Fibroblast of skin of left quadriceps (primary cell): ENCODE measurements at regions not wholly inside any gene's neighbourhood (a gene's known extent, or its start where the extent isn't known, plus 50 kb on each side); places are given as distances from the start of the nearest gene placed in this dataset.
A peak's percentile ranks its signal among the peaks of the same experiment; 100 is the strongest.

Experiments
- DNase-seq, 2 experiments: peaks; one replicate each; pipeline ENCODE4 v3.0.0-alpha.2; 2013; ENCODE audit warnings: low read depth in 2 of 2

GRCh38 chr1:201589186-201589585 is 50.3 kb downstream of the NAV1 start:
- no peak for DNase-seq

DNA sequence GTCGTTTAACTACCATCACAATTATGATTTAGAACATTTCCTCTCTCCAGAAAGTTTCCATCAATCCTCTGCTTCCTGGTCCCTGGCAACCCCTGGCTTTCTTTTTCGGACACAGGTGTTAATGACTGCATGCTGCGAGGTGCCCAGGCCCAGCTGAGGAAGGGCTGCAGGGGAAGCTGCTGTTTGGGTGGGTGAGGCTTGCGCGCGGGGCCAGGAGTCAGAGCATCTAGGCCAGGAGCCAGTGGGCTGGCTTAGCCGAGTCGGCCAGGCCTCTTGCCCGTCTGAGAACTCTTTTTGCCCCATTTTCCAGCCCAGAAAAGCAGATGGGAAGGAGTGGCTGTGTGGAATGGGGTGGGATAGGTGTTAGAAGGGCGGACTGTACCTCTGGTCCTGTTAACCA is 51.5 kb downstream of the NAV1 start:
- DNase-seq, result no peak

DNA sequence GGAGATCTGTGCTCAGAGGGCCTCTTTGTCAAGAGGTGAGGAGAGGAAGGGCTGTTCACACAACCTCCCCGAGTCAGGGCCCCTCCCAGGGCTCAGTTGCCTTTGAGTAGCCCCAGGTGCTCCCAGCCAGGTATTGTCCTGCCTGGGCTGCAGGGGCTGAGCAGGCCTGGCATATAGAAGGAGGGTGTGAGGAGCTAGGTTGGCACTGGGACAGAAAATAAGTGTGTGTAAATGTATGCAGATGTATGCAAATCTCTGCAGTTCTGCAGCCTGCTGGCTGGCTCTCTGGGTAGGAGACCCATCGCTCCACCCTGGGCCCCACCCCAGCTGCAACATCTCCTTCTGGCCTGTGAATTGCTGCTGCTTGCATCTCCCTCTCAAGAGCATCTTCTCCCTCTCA is 52.4 kb downstream of the NAV1 start:
- no peak for DNase-seq

DNA sequence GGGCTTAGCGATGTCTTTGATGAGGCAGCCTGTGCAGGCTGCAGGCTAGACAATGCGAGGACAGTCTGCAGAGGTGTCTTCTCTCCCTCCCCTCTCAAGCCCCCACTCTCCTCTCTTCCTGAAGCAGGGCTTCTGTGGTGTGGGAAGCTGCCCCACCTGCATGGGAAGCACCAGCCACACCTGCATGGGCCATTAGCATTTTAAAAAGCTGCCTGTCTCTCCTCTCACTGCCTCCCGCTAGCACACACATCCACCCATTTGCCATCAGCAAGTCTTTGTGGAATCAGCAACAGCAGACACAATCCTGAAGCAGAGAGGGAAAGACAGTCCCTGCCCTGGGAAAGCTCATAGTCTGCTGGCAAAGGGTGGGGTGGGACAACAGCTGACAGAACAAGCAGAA is 53.1 kb downstream of the NAV1 start:
- no peak for DNase-seq

- DNase-seq, result peak; percentile 99 to 100
Measured at GRCh38 chr1:201593200-201593921, 54.4 kb downstream of the NAV1 start.

DNA sequence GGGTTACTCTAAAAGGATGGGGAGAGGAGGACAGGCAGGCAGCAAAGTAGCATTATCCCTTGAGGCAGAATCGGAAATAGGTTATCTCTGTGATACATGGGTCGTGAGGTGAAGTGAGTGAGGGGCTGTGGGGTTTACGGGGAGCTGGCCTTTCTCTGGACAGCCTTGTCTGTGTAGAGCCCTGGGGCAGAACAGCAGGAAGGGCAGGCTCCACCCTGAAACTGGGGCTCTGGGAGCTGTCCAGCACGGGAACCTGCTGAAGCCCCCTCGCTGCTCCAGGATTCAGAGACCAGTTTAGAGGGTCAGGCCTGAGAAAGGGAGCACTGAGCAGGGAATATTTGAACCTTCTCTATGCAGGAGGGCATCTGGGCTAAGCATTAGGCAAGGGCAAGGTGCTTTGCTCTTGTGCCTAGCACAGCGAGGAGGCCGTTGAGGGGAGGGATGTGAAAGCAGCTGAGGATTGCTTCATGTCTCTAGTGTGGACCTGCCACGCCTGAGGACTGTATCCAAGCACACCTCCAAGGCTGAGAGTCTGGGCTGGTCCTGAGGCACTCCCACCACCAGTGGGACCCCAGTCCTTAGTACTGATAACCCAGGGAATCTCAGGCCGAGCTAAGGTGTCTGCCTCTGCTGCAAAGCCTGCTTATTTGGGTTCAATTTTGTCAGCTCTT is 55.8 kb downstream of the NAV1 start:
- no peak for DNase-seq

- no peak for DNase-seq
Measured at GRCh38 chr1:201595381-201595780, 56.5 kb downstream of the NAV1 start.

DNA sequence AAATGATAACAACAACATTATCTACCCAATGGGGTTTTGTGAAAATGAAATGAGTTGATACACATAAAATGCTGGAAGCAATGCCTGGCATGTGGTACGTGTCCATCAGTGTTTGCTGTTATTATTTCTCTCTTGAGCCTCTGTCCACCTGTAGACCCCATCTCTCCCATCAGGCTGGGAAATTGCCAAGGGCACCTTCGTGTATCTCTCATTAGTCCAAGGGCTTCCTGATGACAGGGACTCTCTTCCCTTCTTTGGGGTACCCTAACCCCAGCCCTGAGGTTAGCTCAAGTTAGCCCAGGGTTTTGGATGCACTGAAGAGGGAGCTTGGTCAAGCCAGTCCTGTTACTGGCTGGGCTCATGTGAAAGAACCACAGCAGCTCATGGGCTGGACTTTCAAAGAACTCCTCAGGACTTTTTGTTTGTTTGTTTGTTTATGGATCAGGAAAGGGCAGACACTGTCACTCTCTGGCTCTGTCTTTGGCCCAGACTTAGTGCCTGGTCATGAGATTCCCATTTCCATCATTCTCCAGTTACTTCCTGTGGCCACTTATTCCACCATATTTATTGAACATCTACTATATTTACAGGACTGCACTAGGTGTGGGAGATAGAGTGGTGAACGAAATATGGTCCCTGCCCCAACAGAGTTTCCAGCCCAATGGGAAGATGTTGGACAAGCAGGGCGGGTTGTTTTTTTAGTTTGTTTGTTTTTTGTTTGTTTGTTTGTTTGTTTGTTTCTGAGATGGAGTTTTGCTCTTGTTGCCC is 57.4 kb downstream of the NAV1 start:
- DNase-seq, result no peak

- DNase-seq, result no peak
Measured at GRCh38 chr1:201597551-201598230, 58.8 kb downstream of the NAV1 start.

GRCh38 chr1:201598396-201598795 is 59.5 kb downstream of the NAV1 start:
- DNase-seq, result no peak

- DNase-seq, result no peak
Measured at GRCh38 chr1:201598973-201599372, 60.0 kb downstream of the NAV1 start.

DNA sequence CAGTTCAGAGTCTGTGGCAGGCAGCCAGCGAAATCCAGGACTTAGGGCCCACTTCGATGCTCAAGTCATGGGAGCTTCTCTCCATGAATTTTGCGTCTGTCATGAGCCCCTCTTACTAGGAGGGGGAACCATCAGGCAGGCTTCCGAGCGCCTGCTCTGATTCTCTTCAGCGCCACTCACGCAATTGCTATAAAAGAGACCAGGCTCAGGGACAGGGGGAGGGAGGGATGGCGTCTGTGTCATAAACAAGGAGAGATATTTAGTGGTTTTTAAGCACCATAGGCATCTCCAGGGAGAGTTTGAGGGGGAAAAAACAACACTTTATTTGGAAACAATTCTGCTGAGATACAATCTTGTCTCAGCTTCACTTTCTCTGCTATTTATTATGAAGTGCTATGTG is 60.6 kb downstream of the NAV1 start:
- DNase-seq, result peak; percentile 58 to 59

- peak; percentile 87 to 90 for DNase-seq
Measured at GRCh38 chr1:201602413-201603265, 63.7 kb downstream of the NAV1 start.

- no peak for DNase-seq
Measured at GRCh38 chr1:201603613-201604232, 64.8 kb downstream of the NAV1 start.

- DNase-seq, result no peak
Measured at GRCh38 chr1:201605385-201606010, 66.6 kb downstream of the NAV1 start.

DNA sequence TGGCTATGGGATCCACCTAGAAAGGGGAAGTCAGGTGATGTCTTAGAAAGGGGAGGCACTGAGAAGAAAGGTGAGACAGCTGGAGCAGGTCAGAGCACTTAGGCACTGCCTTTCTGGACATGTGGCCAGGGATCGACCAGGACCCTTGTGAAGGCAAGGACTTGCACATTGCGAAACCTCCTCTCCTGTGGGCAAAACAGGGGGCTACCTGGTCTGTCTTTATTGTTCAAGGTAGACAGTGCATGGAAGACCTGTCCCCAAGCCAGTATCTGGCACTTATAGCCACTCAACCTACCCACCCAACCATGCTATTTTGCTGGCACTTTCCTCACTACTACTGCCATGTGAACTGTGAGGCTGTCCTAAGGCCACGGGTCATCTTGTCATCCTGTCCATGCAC is 67.2 kb downstream of the NAV1 start:
- DNase-seq, result no peak

GRCh38 chr1:201606623-201607022 is 67.7 kb downstream of the NAV1 start:
- no peak for DNase-seq

- no peak for DNase-seq
Measured at GRCh38 chr1:201608635-201609395, 69.9 kb downstream of the NAV1 start.

DNA sequence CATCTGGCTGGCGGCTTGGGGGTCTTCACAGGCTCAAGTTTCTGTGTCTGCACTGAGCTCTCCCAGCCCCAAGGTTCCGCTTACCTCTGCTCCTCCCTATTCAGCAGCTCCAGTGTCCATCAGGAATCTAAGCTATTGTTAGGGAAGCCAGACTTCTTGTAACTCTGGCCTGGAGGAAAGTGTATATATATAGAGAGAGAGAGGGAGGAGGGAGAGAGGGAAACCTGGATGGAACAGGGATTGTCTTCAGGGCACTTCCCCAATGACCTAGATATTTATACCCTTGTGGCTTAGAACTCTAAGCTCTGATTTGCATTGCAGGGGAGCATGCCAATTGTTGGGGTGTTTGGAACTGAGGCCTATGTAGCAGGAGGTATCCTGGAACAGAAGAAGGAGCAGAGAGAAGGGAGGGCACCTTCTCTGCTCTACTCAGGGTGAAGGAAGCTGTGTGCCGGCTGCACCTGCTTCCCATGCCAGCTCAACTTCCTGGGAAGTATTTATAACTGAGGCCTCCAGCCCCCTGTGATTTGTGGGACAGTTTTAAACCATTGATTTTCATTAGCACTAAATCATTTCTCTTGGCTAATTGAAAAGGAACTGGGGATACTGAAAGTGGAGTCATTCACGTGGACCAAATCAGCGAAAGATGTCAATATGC is 70.9 kb downstream of the NAV1 start:
- no peak for DNase-seq
